H9 (cell line): ENCODE measurements at regions not wholly inside any gene's neighbourhood (a gene's known extent, or its start where the extent isn't known, plus 50 kb on each side); places are given as distances from the start of the nearest gene placed in this dataset.

Experiments
- DNase-seq: peaks from one replicate; pipeline ENCODE4 v3.0.0-alpha.2; 2017
- H2AFZ ChIP-seq: one replicate; pipeline ENCODE4 v1.6.1; 2013; ENCODE audit warnings: mild to moderate bottlenecking, low read length, control low read depth, moderate library complexity
- H2AK5ac ChIP-seq: 2 replicates; pipeline ENCODE4 v1.6.1; 2013; ENCODE audit warnings: low read length, control low read depth, mixed read lengths; ENCODE audit not compliant: insufficient read length
- H2BK120ac ChIP-seq: one replicate; pipeline ENCODE4 v1.6.1; 2013; ENCODE audit warnings: low read depth, mild to moderate bottlenecking, low read length, control low read depth, inconsistent platforms; ENCODE audit not compliant: poor library complexity, severe bottlenecking
- H2BK12ac ChIP-seq: 2 replicates; pipeline ENCODE4 v1.6.1; 2013; ENCODE audit warnings: low read length, control low read depth, mixed read lengths, low read depth; ENCODE audit not compliant: insufficient read length
- H2BK15ac ChIP-seq: 2 replicates; pipeline ENCODE4 v1.6.1; 2013; ENCODE audit warnings: low read depth, low read length, control low read depth
- H2BK20ac ChIP-seq: one replicate; pipeline ENCODE4 v1.6.1; 2013; ENCODE audit warnings: low read depth, mild to moderate bottlenecking, low read length, control low read depth, inconsistent platforms; ENCODE audit not compliant: poor library complexity, severe bottlenecking
- H2BK5ac ChIP-seq: 2 replicates; pipeline ENCODE4 v1.6.1; 2013; ENCODE audit warnings: low read length, control low read depth, mixed read lengths; ENCODE audit not compliant: insufficient read length
- H3K14ac ChIP-seq: 2 replicates; pipeline ENCODE4 v1.6.1; 2013; ENCODE audit warnings: low read length, control low read depth; ENCODE audit not compliant: insufficient read depth
- H3K18ac ChIP-seq: 2 replicates; pipeline ENCODE4 v1.6.1; 2013; ENCODE audit warnings: low read depth, mild to moderate bottlenecking, mixed read lengths, low read length, control low read depth; ENCODE audit not compliant: insufficient read length
- H3K23ac ChIP-seq: 2 replicates; pipeline ENCODE4 v1.6.1; 2013; ENCODE audit warnings: low read length, control low read depth, mixed read lengths, low read depth; ENCODE audit not compliant: insufficient read length
- H3K23me2 ChIP-seq: 2 replicates; pipeline ENCODE4 v1.6.1; 2013; ENCODE audit warnings: low read depth, mild to moderate bottlenecking, mixed read lengths, low read length, control low read depth; ENCODE audit not compliant: insufficient read length, poor library complexity, severe bottlenecking
- H3K27ac ChIP-seq: 2 replicates; pipeline ENCODE4 v1.5.1; 2013; ENCODE audit warnings: low read length, control low read depth, mixed read lengths, low read depth; ENCODE audit not compliant: insufficient read length
- H3K27me3 ChIP-seq: 2 replicates; pipeline ENCODE4 v1.6.1; 2013; ENCODE audit warnings: low read length, control low read depth, inconsistent platforms; ENCODE audit not compliant: insufficient read depth
- H3K4ac ChIP-seq: 2 replicates; pipeline ENCODE4 v1.6.1; 2013; ENCODE audit warnings: low read depth, mild to moderate bottlenecking, control low read depth, inconsistent platforms, low read length, moderate library complexity
- H3K4me1 ChIP-seq: 2 replicates; pipeline ENCODE4 v1.6.1; 2013; ENCODE audit warnings: low read length, control low read depth, inconsistent platforms; ENCODE audit not compliant: insufficient read depth
- H3K4me2 ChIP-seq: 2 replicates; pipeline ENCODE4 v1.6.1; 2013; ENCODE audit warnings: low read length, control low read depth, mixed read lengths; ENCODE audit not compliant: insufficient read length, insufficient read depth
- H3K56ac ChIP-seq: 2 replicates; pipeline ENCODE4 v1.6.1; 2013; ENCODE audit warnings: low read depth, mild to moderate bottlenecking, mixed read lengths, low read length, control low read depth; ENCODE audit not compliant: insufficient read length
- H3K79me1 ChIP-seq: 2 replicates; pipeline ENCODE4 v1.6.1; 2013; ENCODE audit warnings: low read depth, mild to moderate bottlenecking, moderate library complexity, low read length, control low read depth, inconsistent platforms; ENCODE audit not compliant: insufficient read depth, poor library complexity, severe bottlenecking
- H3K79me2 ChIP-seq: 2 replicates; pipeline ENCODE4 v1.6.1; 2013; ENCODE audit warnings: low read length, control low read depth, inconsistent platforms; ENCODE audit not compliant: insufficient read depth
- H3K9ac ChIP-seq: 2 replicates; pipeline ENCODE4 v1.6.1; 2013; ENCODE audit warnings: low read length, control low read depth, mixed read lengths; ENCODE audit not compliant: insufficient read length; ENCODE audit errors: extremely low read depth
- H3K9me3 ChIP-seq: one replicate; pipeline ENCODE4 v1.6.1; 2013; ENCODE audit warnings: low read depth, low read length, inconsistent platforms; ENCODE audit not compliant: control insufficient read depth
- H3T11ph ChIP-seq: one replicate; pipeline ENCODE4 v1.6.1; 2013; ENCODE audit warnings: mild to moderate bottlenecking, low read length, control low read depth, inconsistent platforms
- H4K20me1 ChIP-seq: one replicate; pipeline ENCODE4 v1.6.1; 2013; ENCODE audit not compliant: control insufficient read depth, insufficient read length, insufficient read depth
- H4K5ac ChIP-seq: 2 replicates; pipeline ENCODE4 v1.6.1; 2013; ENCODE audit warnings: low read depth, mild to moderate bottlenecking, mixed read lengths, low read length, control low read depth; ENCODE audit not compliant: insufficient read length
- H4K8ac ChIP-seq: replicated peaks from 2 replicates; pipeline ENCODE4 v1.6.1; 2013; ENCODE audit warnings: low read length, control low read depth, mixed read lengths, low read depth; ENCODE audit not compliant: insufficient read length
- H4K91ac ChIP-seq: 2 replicates; pipeline ENCODE4 v1.6.1; 2013; ENCODE audit warnings: low read depth, mild to moderate bottlenecking, moderate library complexity, mixed read lengths, low read length, control low read depth; ENCODE audit not compliant: insufficient read length
- H3K27ac Mint-ChIP-seq, 3 experiments: 2 replicates in 2 of 3; 3 replicates in 1 of 3; pipeline ENCODE4 v1.8.0; 2020 to 2021; ENCODE audit warnings: mixed read lengths in 3 of 3, mild to moderate bottlenecking in 1 of 3, moderate library complexity in 1 of 3
- H3K27me3 Mint-ChIP-seq: 2 replicates; pipeline ENCODE4 v1.8.0; 2021; ENCODE audit warnings: low read depth, mild to moderate bottlenecking, moderate library complexity, mixed read lengths
- H3K36me3 Mint-ChIP-seq, 3 experiments: 2 replicates in 2 of 3; 3 replicates in 1 of 3; pipeline ENCODE4 v1.8.0; 2020 to 2021; ENCODE audit warnings: low read depth in 3 of 3, mixed read lengths in 3 of 3; ENCODE audit not compliant: insufficient read depth in 1 of 3
- H3K4me1 Mint-ChIP-seq, 2 experiments: 2 replicates each; pipeline ENCODE4 v1.8.0; 2020; ENCODE audit warnings: mixed read lengths in 2 of 2
- H3K4me3 Mint-ChIP-seq, 2 experiments: 2 replicates in 1 of 2; 3 replicates in 1 of 2; pipeline ENCODE4 v1.8.0; 2020 to 2021; ENCODE audit warnings: mild to moderate bottlenecking in 2 of 2, mixed read lengths in 2 of 2, moderate library complexity in 1 of 2
- H3K9me3 Mint-ChIP-seq, 2 experiments: 2 replicates in 1 of 2; 3 replicates in 1 of 2; pipeline ENCODE4 v1.8.0; 2020; ENCODE audit warnings: mild to moderate bottlenecking in 2 of 2, mixed read lengths in 2 of 2, moderate library complexity in 1 of 2
- WGBS: extraction: QIAGEN DNeasy Blood & Tissue Kit; methylation state at CpG from one replicate; pipeline ENCODE4 v1.1.7; 2013; ENCODE audit warnings: missing lambda C conversion rate, low lambda C conversion rate, mixed read lengths; ENCODE audit not compliant: insufficient read length; ENCODE audit errors: extremely low coverage; 5-methylcytosine and 5-hydroxymethylcytosine counted together
- TF ChIP-seq, protein P1 (sequence below): fragments of 200-600 bp; sonication (generic); conservative IDR thresholded peaks from 3 replicates; pipeline ENCODE4 v1.8.0; 2021; ENCODE audit warnings: antibody characterized with exemption, mild to moderate bottlenecking

DNA sequence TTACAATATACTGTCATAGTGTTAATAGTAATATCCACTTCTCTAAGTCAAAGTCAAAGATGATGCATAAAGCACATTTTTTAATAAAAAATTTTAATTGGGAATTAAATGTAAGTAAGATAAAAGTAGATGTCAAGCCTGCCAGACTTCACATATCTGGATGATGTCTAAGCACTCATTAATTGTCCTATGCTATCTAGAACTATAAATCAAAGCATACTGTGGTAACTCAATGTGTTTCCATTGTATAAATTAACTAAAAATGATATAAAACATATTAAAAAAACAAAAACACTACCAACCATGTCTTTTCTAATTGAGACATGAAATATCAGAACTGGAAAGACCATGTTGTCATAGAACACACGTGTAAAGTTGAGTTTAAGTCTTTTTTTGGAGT, 51.2 kb downstream of the ZZZ3 start:
- Mint-ChIP-seq H3K27ac (no peak overlapping the region), H3K9me3 (peaks cover 5 to 8% of the 10 kb centered on the region in 2 experiments; a peak in 4 of 5 replicates), H3K36me3 (peaks cover 33 to 54% (median 45%) of the 10 kb centered on the region in 3 experiments), H3K27me3 (no peaks in the 10 kb centered on the region), H3K4me3 (no peak overlapping the region), H3K4me1 (peaks cover 12 to 13% of the 10 kb centered on the region in 2 experiments)
- H3K79me2 ChIP-seq = no peaks in the 10 kb centered on the region; the same call in 1 of the 2 replicates
- H4K5ac ChIP-seq = no peak overlapping the region
- no peak overlapping the region for H3K4me2 ChIP-seq
- no peak overlapping the region for H2BK20ac ChIP-seq
- no peak overlapping the region for H3K27ac ChIP-seq
- TF ChIP-seq, protein P1, sequence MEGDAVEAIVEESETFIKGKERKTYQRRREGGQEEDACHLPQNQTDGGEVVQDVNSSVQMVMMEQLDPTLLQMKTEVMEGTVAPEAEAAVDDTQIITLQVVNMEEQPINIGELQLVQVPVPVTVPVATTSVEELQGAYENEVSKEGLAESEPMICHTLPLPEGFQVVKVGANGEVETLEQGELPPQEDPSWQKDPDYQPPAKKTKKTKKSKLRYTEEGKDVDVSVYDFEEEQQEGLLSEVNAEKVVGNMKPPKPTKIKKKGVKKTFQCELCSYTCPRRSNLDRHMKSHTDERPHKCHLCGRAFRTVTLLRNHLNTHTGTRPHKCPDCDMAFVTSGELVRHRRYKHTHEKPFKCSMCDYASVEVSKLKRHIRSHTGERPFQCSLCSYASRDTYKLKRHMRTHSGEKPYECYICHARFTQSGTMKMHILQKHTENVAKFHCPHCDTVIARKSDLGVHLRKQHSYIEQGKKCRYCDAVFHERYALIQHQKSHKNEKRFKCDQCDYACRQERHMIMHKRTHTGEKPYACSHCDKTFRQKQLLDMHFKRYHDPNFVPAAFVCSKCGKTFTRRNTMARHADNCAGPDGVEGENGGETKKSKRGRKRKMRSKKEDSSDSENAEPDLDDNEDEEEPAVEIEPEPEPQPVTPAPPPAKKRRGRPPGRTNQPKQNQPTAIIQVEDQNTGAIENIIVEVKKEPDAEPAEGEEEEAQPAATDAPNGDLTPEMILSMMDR = no peak
- no peak overlapping the region for H3K23ac ChIP-seq
- H2AFZ ChIP-seq = no peak overlapping the region
- H3T11ph ChIP-seq = no peak overlapping the region
- no peak overlapping the region for H2BK5ac ChIP-seq
- H3K23me2 ChIP-seq = no peaks in the 10 kb centered on the region
- no CpG with 5 or more reads among the region's 1 CpG for WGBS
- H3K18ac ChIP-seq = no peak overlapping the region
- H2BK15ac ChIP-seq = no peak overlapping the region
- H3K14ac ChIP-seq = no peak overlapping the region
- H4K91ac ChIP-seq = no peak overlapping the region
- peaks cover 3% of the 10 kb centered on the region; the same call in 1 of the 2 replicates for H3K4me1 ChIP-seq
- no peak for DNase-seq
- no peaks in the 10 kb centered on the region for H3K9me3 ChIP-seq
- no peak overlapping the region for H3K4ac ChIP-seq
- H2AK5ac ChIP-seq = no peak overlapping the region
- H4K8ac ChIP-seq = no peak overlapping the region
- H3K56ac ChIP-seq = no peak overlapping the region
- no peak overlapping the region for H2BK12ac ChIP-seq
- no peak overlapping the region for H3K9ac ChIP-seq
- no peaks in the 10 kb centered on the region for H4K20me1 ChIP-seq
- H3K27me3 ChIP-seq = no peaks in the 10 kb centered on the region
- no peaks in the 10 kb centered on the region for H3K79me1 ChIP-seq
- H2BK120ac ChIP-seq = no peak overlapping the region
